SK-N-SH (cell line): ENCODE measurements at regions not wholly inside any gene's neighbourhood (a gene's known extent, or its start where the extent isn't known, plus 50 kb on each side); places are given as distances from the start of the nearest gene placed in this dataset.

Experiments used
- EZH2phosphoT487 ChIP-seq: fragments of 200-600 bp; sonication (generic); IDR thresholded peaks from 2 replicates; pipeline ENCODE4 v1.6.1; 2017; ENCODE audit warnings: low read depth, mixed run types, mild to moderate bottlenecking, antibody characterized with exemption, moderate library complexity, borderline replicate concordance
- FOSL2 ChIP-seq: IDR thresholded peaks from 2 replicates; pipeline ENCODE4 v1.4.0; 2012; ENCODE audit warnings: low read depth, mild to moderate bottlenecking, moderate library complexity, borderline replicate concordance
- JUND ChIP-seq: IDR thresholded peaks from 2 replicates; pipeline ENCODE4 v1.4.0; 2012
- POLR2AphosphoS5 ChIP-seq: IDR thresholded peaks from 2 replicates; pipeline ENCODE4 v1.6.1; 2012; ENCODE audit warnings: low read depth, low read length
- RCOR1 ChIP-seq: fragments of 150-350 bp; IDR thresholded peaks from 2 replicates; pipeline ENCODE4 v1.6.1; 2017; ENCODE audit warnings: antibody characterized with exemption, low read length
- REST ChIP-seq: IDR thresholded peaks from 2 replicates; pipeline ENCODE4 v1.6.1; 2012; ENCODE audit warnings: mild to moderate bottlenecking, low read depth, low read length, moderate library complexity
- RXRA ChIP-seq: IDR thresholded peaks from 2 replicates; pipeline ENCODE4 v1.4.0; 2012; ENCODE audit warnings: low read depth, mild to moderate bottlenecking, borderline replicate concordance
- SMC3 ChIP-seq: IDR thresholded peaks from 2 replicates; pipeline ENCODE4 v1.6.1; 2012; ENCODE audit warnings: low read depth, low read length, improper control_type of control experiment
- TAF1 ChIP-seq: IDR thresholded peaks from 2 replicates; pipeline ENCODE4 v1.6.1; 2012; ENCODE audit warnings: low read depth, mild to moderate bottlenecking, low read length, moderate library complexity, borderline replicate concordance
- USF2 ChIP-seq: fragments of 150-350 bp; IDR thresholded peaks from 2 replicates; pipeline ENCODE4 v1.6.1; 2017; ENCODE audit warnings: antibody characterized with exemption, low read length, low read depth, borderline replicate concordance
- YY1 ChIP-seq: IDR thresholded peaks from 2 replicates; pipeline ENCODE4 v1.4.0; 2012; ENCODE audit warnings: low read depth, mild to moderate bottlenecking
- TF ChIP-seq, protein P1 (sequence below): fragments of 200-600 bp; sonication (generic); IDR thresholded peaks from 2 replicates; pipeline ENCODE4 v1.6.1; 2017; ENCODE audit warnings: antibody characterized with exemption, mild to moderate bottlenecking, moderate library complexity
- TF ChIP-seq, protein P2 (sequence below): IDR thresholded peaks from 2 replicates; pipeline ENCODE4 v1.4.0; 2012; ENCODE audit warnings: low read depth

DNA sequence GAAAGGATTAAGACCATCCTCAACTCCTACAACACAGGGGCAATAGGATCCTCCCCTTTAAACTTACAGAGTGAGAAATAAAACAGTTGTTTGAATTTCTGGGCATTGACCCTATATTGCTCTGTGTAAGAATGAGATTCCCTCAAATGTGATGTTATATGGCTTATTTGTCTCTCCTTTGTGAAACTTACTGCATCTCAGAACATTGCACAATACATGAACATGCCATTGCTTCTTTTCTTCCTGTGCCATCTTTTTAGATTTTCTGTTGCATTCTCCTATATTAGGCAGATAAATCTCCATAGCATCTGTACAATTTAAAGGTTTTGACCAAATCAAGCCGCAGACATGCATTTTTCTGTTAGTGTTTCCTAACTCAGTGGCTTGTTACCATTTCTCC, 941.9 kb upstream of the FANCL start:
- TF ChIP-seq, protein P1, sequence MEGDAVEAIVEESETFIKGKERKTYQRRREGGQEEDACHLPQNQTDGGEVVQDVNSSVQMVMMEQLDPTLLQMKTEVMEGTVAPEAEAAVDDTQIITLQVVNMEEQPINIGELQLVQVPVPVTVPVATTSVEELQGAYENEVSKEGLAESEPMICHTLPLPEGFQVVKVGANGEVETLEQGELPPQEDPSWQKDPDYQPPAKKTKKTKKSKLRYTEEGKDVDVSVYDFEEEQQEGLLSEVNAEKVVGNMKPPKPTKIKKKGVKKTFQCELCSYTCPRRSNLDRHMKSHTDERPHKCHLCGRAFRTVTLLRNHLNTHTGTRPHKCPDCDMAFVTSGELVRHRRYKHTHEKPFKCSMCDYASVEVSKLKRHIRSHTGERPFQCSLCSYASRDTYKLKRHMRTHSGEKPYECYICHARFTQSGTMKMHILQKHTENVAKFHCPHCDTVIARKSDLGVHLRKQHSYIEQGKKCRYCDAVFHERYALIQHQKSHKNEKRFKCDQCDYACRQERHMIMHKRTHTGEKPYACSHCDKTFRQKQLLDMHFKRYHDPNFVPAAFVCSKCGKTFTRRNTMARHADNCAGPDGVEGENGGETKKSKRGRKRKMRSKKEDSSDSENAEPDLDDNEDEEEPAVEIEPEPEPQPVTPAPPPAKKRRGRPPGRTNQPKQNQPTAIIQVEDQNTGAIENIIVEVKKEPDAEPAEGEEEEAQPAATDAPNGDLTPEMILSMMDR: no peak
- TF ChIP-seq RCOR1 (no peak), USF2 (no peak), FOSL2 (no peak), POLR2AphosphoS5 (no peak), YY1 (no peak), JUND (no peak), REST (no peak), RXRA (no peak), EZH2phosphoT487 (no peak), TAF1 (no peak), SMC3 (no peak)
- TF ChIP-seq, protein P2, sequence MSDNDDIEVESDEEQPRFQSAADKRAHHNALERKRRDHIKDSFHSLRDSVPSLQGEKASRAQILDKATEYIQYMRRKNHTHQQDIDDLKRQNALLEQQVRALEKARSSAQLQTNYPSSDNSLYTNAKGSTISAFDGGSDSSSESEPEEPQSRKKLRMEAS: no peak
